DOHH2 (cell line): ENCODE measurements at regions not wholly inside any gene's neighbourhood (a gene's known extent, or its start where the extent isn't known, plus 50 kb on each side); places are given as distances from the start of the nearest gene placed in this dataset.

ENCODE experiments used
- H3F3A ChIP-seq: fragments of 200-600 bp; sonication (generic), shearing (Covaris generic); 2 replicates; pipeline ENCODE4 v1.6.0; 2016; ENCODE audit warnings: antibody characterized with exemption, mild to moderate bottlenecking; ENCODE audit not compliant: control insufficient read depth, insufficient read depth
- H3K27ac ChIP-seq: fragments of 200-600 bp; sonication (generic); 2 replicates; pipeline ENCODE4 v1.5.1; 2014; ENCODE audit warnings: low read depth, mild to moderate bottlenecking, low read length, moderate library complexity
- H3K27me3 ChIP-seq: fragments of 200-600 bp; sonication (generic); 2 replicates; pipeline ENCODE4 v1.6.1; 2014; ENCODE audit warnings: mild to moderate bottlenecking, low read length, mixed read lengths; ENCODE audit not compliant: control insufficient read depth
- H3K36me3 ChIP-seq: fragments of 200-600 bp; sonication (generic); 2 replicates; pipeline ENCODE4 v1.6.1; 2014; ENCODE audit warnings: mild to moderate bottlenecking, low read length, moderate library complexity, mixed read lengths; ENCODE audit not compliant: control insufficient read depth
- H3K4me1 ChIP-seq: fragments of 200-600 bp; sonication (generic); 2 replicates; pipeline ENCODE4 v1.6.1; 2014; ENCODE audit warnings: mild to moderate bottlenecking, low read length, mixed read lengths; ENCODE audit not compliant: control insufficient read depth
- H3K4me2 ChIP-seq: fragments of 200-600 bp; sonication (generic); 2 replicates; pipeline ENCODE4 v1.6.0; 2014; ENCODE audit warnings: mild to moderate bottlenecking, low read length, moderate library complexity
- H3K4me3 ChIP-seq: fragments of 200-600 bp; sonication (generic); 2 replicates; pipeline ENCODE4 v1.5.1; 2014; ENCODE audit warnings: mild to moderate bottlenecking, low read length, mixed read lengths
- H3K79me2 ChIP-seq: fragments of 200-600 bp; sonication (generic); 2 replicates; pipeline ENCODE4 v1.6.1; 2014; ENCODE audit warnings: mild to moderate bottlenecking, low read length, mixed read lengths; ENCODE audit not compliant: control insufficient read depth
- H3K9me2 ChIP-seq: fragments of 200-600 bp; sonication (generic); replicated peaks from 2 replicates; pipeline ENCODE4 v1.6.1; 2014; ENCODE audit warnings: mild to moderate bottlenecking, low read length, mixed read lengths; ENCODE audit not compliant: control insufficient read depth
- H3K9me3 ChIP-seq: fragments of 200-600 bp; sonication (generic); 2 replicates; pipeline ENCODE4 v1.6.1; 2014; ENCODE audit warnings: antibody characterized with exemption, low read length, mixed read lengths; ENCODE audit not compliant: control insufficient read depth, insufficient read depth
- H4K20me1 ChIP-seq: fragments of 200-600 bp; sonication (generic); 2 replicates; pipeline ENCODE4 v1.6.0; 2014; ENCODE audit warnings: low read depth, mild to moderate bottlenecking, antibody characterized with exemption, low read length, moderate library complexity; ENCODE audit not compliant: control insufficient read depth, insufficient read depth
- CTCF ChIP-seq: fragments of 200-600 bp; sonication (generic); IDR thresholded peaks from one replicate; pipeline ENCODE4 v1.5.1; 2014; ENCODE audit warnings: antibody characterized with exemption, mild to moderate bottlenecking, low read depth, low read length; ENCODE audit not compliant: poor library complexity, severe bottlenecking
- EZH2phosphoT487 ChIP-seq: fragments of 200-600 bp; sonication (generic); IDR thresholded peaks from 2 replicates; pipeline ENCODE4 v1.6.1; 2017; ENCODE audit warnings: borderline replicate concordance, mild to moderate bottlenecking, antibody characterized with exemption, low read length, moderate library complexity, mixed read lengths

DNA sequence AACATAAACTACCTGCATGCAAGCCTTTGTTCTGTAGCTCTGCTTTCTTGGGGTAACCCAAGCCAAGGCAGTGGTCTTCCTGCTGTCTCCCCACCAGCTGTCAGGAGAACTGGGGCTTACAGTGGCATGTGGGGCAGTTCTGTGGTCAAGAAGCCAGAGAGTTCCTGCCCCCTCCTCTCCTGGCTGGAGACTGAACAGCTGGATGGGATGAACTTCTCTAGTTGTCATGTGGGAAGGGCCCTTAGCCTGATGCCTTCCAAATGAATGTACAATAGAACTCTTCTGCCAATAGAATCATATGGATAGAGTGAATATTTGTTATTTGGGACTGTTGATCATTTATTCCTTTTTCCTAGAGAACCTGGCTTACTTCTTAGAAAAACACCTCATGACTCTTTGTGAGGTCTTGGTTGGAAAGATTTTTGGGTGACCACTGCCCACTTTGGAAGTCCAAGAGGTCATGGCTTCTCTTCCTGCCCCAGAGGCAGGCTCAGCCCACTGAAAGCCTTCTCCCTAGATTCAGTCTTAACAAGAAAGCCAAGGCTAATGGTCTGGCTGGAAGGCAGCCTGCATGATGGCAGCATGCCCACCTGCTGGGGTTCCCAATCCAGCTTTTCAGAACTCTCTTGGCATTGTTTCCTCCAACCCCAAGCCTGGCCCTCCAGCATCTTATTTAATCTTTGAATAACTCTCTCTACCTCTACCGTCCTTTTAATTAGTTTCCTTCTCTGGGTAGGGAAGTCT is 462.9 kb upstream of the PROK2 start:
- H3K4me2 ChIP-seq: no peak overlapping the region
- H3K4me1 ChIP-seq: peaks cover 16% of the 10 kb centered on the region
- H3K9me2 ChIP-seq: no peaks in the 10 kb centered on the region
- H3K36me3 ChIP-seq: no peaks in the 10 kb centered on the region
- H3K79me2 ChIP-seq: no peaks in the 10 kb centered on the region
- TF ChIP-seq EZH2phosphoT487 (no peak), CTCF (no peak)
- H3K4me3 ChIP-seq: no peak overlapping the region
- no peaks in the 10 kb centered on the region for H4K20me1 ChIP-seq
- H3F3A ChIP-seq: no peaks in the 10 kb centered on the region
- H3K27me3 ChIP-seq: 0 out of 2 replicates have a peak, but pooled peaks cover 2% of the 10 kb centered on the region
- H3K9me3 ChIP-seq: no peaks in the 10 kb centered on the region
- H3K27ac ChIP-seq: no peak overlapping the region

DNA sequence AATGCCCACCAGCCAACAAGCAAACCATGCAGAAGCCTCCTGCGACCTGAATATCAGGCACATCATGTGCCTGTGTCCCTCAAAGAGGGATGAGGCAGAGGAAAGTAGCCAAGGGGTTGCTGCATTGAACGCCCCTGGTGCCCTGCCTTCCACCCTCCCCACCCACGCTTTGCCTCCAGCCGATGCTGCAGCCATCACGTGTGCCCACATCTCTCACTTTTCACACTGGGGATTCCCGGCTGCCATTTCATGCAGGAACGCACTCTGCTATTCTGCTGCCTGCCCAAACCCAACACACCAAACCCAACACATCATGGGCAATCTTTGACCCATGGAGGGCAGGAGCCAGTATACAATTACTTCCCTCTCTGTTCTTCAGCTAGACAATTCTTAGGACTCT is 462.2 kb upstream of the PROK2 start:
- Histone ChIP-seq H3F3A (no peaks in the 10 kb centered on the region), H3K9me2 (no peaks in the 10 kb centered on the region), H3K27me3 (0 out of 2 replicates have a peak, but pooled peaks cover 2% of the 10 kb centered on the region), H3K79me2 (no peaks in the 10 kb centered on the region), H3K9me3 (no peaks in the 10 kb centered on the region), H3K27ac (no peak overlapping the region), H3K4me2 (no peak overlapping the region), H3K36me3 (no peaks in the 10 kb centered on the region), H3K4me3 (no peak overlapping the region), H3K4me1 (peaks cover 16% of the 10 kb centered on the region), H4K20me1 (no peaks in the 10 kb centered on the region)
- no peak for TF ChIP-seq CTCF

DNA sequence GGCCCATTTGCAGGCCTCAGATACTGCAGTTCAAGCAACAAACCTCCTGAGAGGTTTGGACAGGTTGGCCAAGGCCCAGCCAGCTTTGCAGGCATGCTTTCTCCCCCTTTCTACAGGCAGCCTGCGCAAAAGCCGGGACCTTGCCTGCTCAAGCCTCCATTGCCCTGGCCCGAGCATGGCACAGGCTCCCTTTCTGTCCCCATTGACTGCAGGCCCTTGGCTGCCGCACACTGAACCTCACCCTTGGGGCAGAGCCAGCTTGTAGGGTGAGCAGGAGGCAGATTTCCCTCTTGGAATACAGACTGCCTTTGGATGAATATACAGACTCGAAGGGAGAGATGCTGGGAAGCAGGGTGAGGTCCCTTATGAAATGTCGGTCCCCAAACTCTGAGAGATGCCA is 461.7 kb upstream of the PROK2 start:
- no peak overlapping the region for H3K4me3 ChIP-seq
- no peaks in the 10 kb centered on the region for H3K9me2 ChIP-seq
- no peaks in the 10 kb centered on the region for H3K79me2 ChIP-seq
- no peaks in the 10 kb centered on the region for H3K9me3 ChIP-seq
- H3K4me1 ChIP-seq: peaks cover 17% of the 10 kb centered on the region
- no peaks in the 10 kb centered on the region for H3F3A ChIP-seq
- no peaks in the 10 kb centered on the region for H3K36me3 ChIP-seq
- TF ChIP-seq CTCF (no peak), EZH2phosphoT487 (no peak)
- H3K4me2 ChIP-seq: no peak overlapping the region
- H4K20me1 ChIP-seq: no peaks in the 10 kb centered on the region
- no peak overlapping the region for H3K27ac ChIP-seq
- H3K27me3 ChIP-seq: 0 out of 2 replicates have a peak, but pooled peaks cover 2% of the 10 kb centered on the region
